ENCODE measurements at regions not wholly inside any gene's neighbourhood (a gene's known extent, or its start where the extent isn't known, plus 50 kb on each side); places are given as distances from the start of the nearest gene placed in this dataset.

- 80 to 85% methylated on average over 3 of the region's 3 CpGs for WGBS, 2 donors
- intact Hi-C loops (cut with DNase I): no loop called here
- Histone ChIP-seq H3K27ac (no peak overlapping the region), H3K36me3 (no peaks in the 10 kb centered on the region), H3K4me3 (replicated peaks in 1 of 3) (no peak overlapping the region), H3K9me3 (no peaks in the 10 kb centered on the region), H3K27me3 (no peaks in the 10 kb centered on the region), H3K4me1 (peaks cover 3 to 8% of the 10 kb centered on the region in 2 donors)
- TF ChIP-seq, protein P1, sequence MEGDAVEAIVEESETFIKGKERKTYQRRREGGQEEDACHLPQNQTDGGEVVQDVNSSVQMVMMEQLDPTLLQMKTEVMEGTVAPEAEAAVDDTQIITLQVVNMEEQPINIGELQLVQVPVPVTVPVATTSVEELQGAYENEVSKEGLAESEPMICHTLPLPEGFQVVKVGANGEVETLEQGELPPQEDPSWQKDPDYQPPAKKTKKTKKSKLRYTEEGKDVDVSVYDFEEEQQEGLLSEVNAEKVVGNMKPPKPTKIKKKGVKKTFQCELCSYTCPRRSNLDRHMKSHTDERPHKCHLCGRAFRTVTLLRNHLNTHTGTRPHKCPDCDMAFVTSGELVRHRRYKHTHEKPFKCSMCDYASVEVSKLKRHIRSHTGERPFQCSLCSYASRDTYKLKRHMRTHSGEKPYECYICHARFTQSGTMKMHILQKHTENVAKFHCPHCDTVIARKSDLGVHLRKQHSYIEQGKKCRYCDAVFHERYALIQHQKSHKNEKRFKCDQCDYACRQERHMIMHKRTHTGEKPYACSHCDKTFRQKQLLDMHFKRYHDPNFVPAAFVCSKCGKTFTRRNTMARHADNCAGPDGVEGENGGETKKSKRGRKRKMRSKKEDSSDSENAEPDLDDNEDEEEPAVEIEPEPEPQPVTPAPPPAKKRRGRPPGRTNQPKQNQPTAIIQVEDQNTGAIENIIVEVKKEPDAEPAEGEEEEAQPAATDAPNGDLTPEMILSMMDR (IDR thresholded peaks at IDR 0.05): no peak
- TF ChIP-seq POLR2A (IDR thresholded peaks at IDR 0.05): no peak
- DNase-seq: no peak
These were observed 178.8 kb upstream of the AKR1E2 start for GRCh38 chr10:4647109-4647785.

GRCh38 chr10:4646547-4646946, 179.5 kb upstream of the AKR1E2 start:
- Histone ChIP-seq H3K9me3 (no peaks in the 10 kb centered on the region), H3K27ac (no peak overlapping the region), H3K27me3 (no peaks in the 10 kb centered on the region), H3K36me3 (no peaks in the 10 kb centered on the region), H3K4me3 (replicated peaks in 1 of 3) (no peak overlapping the region), H3K4me1 (peaks cover 3 to 8% of the 10 kb centered on the region in 2 donors)
- 46 to 78% methylated on average over 3 of the region's 3 CpGs for WGBS, 2 donors
- intact Hi-C loops (cut with DNase I): no loop called here
- TF ChIP-seq POLR2A (IDR thresholded peaks at IDR 0.05): no peak
- no peak for DNase-seq

- intact Hi-C loops (cut with DNase I): no loop called here
- Histone ChIP-seq H3K4me3 (replicated peaks in 1 of 3) (no peak overlapping the region), H3K27ac (no peak overlapping the region), H3K9me3 (no peaks in the 10 kb centered on the region), H3K27me3 (no peaks in the 10 kb centered on the region), H3K4me1 (peaks cover 3 to 8% of the 10 kb centered on the region in 2 donors), H3K36me3 (no peaks in the 10 kb centered on the region)
- 45 to 82% methylated on average over 2 of the region's 2 CpGs for WGBS, 2 donors
- TF ChIP-seq, protein P1 (IDR thresholded peaks at IDR 0.05): no peak
- TF ChIP-seq POLR2A (IDR thresholded peaks at IDR 0.05): no peak
- DNase-seq: no peak
These were observed 180.2 kb upstream of the AKR1E2 start for GRCh38 chr10:4645836-4646235.

DNA sequence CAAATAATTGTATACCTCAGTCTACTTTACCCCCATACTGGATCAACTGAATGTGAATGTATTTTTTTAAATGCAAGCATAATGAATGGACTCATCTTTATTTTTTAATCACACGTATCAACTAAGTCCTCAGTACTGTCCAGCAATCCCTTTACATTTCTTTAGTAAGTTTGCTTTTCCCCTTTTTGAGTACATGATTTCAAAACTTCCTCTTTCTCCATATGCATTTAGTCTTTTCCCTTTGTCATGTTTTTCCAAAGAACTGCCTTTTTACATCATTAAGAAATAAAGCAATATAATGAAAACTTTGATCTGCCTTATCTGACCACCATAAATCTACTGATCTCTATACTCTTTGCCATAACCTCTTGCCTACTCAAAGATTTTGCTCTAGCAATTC, 182.5 kb upstream of the AKR1E2 start:
- Histone ChIP-seq H3K36me3 (no peaks in the 10 kb centered on the region), H3K4me3 (replicated peaks in 1 of 3) (no peak overlapping the region), H3K4me1 (peaks cover 6 to 9% of the 10 kb centered on the region in 2 donors), H3K27ac (no peak overlapping the region), H3K9me3 (no peaks in the 10 kb centered on the region), H3K27me3 (no peaks in the 10 kb centered on the region)
- DNase-seq: no peak
- intact Hi-C loops (cut with DNase I): no loop called here
- 94 to 95% methylated on average over 1 of the region's 1 CpG for WGBS, 2 donors
- TF ChIP-seq POLR2A (IDR thresholded peaks at IDR 0.05): no peak
- TF ChIP-seq, protein P1 (IDR thresholded peaks at IDR 0.05): no peak

DNA sequence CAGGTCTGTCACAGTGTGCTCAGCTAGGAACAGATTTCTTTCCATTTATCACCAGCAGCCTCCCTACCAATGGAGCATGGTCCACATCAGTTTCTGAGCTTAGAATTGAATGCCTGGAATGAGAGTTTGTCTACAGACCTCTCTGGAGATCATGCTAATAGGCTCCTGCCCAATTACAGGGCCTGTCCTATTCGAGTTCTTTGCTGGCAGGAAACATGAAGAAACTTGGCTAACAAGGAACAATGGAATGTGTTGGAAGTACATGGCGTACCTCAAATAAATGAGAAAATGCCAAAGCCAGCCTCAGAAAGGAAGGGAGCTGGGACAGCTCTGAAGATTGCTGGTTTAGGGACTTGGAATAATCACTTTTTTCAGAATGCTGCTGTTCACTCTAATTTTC, 186.0 kb upstream of the AKR1E2 start:
- TF ChIP-seq, protein P1 (IDR thresholded peaks at IDR 0.05): no peak
- peak in 1 of 2 donors; percentile 9 for TF ChIP-seq POLR2A (IDR thresholded peaks at IDR 0.05)
- peak in 1 of 2 donors; percentile 21 for DNase-seq
- no peak overlapping the region for H3K4me3 ChIP-seq (replicated peaks in 1 of 3)
- intact Hi-C loops (cut with DNase I): no loop called here
- no peaks in the 10 kb centered on the region for H3K27me3 ChIP-seq
- H3K36me3 ChIP-seq: no peaks in the 10 kb centered on the region
- WGBS, 2 donors: 28 to 53% methylated on average over 2 of the region's 2 CpGs
- peak overlapping the region in 2 of 3 donors; percentile 5 to 48 for H3K27ac ChIP-seq
- peaks cover 6 to 9% of the 10 kb centered on the region in 2 donors for H3K4me1 ChIP-seq
- no peaks in the 10 kb centered on the region for H3K9me3 ChIP-seq

All from thyroid gland (tissue), 4 donors.